ENCODE measurements at regions not wholly inside any gene's neighbourhood (a gene's known extent, or its start where the extent isn't known, plus 50 kb on each side); places are given as distances from the start of the nearest gene placed in this dataset.

- DNase-seq: no peak
Measured at GRCh38 chr4:123327846-123328429, 68.7 kb upstream of the SPRY1 start.

- no peak for DNase-seq
Measured at GRCh38 chr4:123338715-123339114, 57.9 kb upstream of the SPRY1 start.

GRCh38 chr4:123339507-123340380 is 56.9 kb upstream of the SPRY1 start:
- no peak for DNase-seq

- DNase-seq: no peak
Measured at GRCh38 chr4:123340381-123340701, 56.3 kb upstream of the SPRY1 start.

DNA sequence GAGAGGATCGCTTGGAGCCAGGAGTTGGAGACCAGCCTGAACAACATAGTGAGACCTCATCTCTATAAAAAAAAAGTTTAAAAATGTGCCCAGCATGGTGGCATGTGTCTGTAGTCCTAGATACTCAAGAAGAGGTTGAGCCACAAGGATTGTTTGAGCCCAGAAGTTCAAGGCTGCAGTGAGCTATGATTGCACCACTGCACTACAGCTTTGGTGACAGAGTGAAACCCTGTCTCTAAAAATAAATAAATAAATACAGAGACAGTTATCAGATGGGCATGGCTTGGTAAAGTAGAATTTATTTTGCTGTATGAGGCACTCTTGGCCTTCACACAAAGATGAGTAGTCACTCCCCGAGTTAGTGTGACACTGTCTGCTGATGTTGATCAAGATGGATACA is 54.1 kb upstream of the SPRY1 start:
- DNase-seq: no peak

DNA sequence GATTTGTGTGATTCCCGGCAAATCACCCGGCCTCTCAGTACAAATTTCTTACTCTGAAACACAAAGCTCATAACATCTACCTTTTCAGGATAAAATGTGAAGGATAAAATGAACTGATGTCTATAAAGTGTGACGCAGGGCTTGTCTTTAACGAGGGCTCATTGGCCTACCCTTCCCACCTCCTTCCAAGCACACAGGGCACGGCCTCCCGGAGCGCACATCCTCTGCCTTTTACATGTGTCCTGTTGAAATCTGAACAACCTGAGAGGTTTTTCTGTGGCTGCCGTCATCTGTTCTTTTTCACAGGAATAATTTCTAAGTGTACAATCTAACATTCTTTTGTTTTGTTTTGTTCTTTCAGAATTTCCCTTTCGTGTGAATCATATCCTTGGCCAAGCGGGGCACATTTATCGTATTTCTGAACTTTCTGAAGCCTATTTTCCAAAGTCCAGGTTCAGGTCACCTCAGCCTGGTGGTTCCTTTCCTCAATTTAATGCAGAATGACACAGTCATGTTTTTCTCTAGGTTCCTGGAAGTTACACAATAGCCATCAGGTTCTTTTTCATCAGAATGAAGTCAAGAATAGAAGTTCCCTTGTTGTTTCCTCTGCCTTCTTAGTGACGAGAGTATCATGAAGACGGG is 53.1 kb upstream of the SPRY1 start:
- no peak for DNase-seq

DNA sequence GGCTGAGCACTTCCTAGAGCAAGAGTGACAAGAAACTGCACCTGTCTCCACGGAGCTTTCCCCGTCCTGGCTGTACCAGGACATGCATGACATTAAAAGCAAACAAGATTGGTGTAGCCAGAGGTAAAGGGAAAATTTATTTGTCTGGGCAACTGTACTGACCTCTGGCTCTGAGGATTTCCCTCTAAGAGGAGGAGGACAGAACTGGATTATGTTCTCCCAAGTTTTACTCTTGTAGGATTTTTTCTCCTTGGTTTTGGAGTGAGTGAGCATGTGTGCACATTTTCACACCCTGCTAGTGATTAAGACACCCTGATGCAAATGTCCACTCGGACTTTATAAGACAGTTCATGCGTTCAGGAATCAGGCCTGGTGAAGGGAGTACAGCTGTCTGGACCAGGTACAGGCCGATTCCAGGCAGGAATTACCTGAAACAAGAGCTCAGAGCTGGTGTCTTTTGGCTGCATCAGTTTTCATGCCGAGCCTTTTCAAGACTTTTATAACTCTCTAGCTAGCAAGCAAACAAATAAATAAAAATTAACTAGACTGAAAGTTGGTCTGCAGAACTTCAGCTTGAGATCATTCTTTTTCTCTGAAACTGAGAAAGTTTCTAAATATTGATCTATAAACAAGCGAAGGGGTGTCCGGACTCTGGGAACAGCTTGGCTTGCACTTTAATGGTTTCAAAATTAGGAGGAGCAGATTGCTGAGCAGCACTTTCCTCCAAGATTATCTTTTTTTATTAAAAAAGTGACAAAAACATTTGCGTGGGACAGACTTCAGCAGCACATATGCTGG is 51.3 kb upstream of the SPRY1 start:
- DNase-seq: no peak

GRCh38 chr4:123345935-123346300 is 50.7 kb upstream of the SPRY1 start:
- DNase-seq: no peak

- no peak for DNase-seq
Measured at GRCh38 chr4:123346330-123346940, 50.2 kb upstream of the SPRY1 start.
